ENCODE measurements at regions not wholly inside any gene's neighbourhood (a gene's known extent, or its start where the extent isn't known, plus 50 kb on each side); places are given as distances from the start of the nearest gene placed in this dataset.

GRCh38 chr5:176181271-176181855 lies 56.9 kb upstream of the SIMC1 start:
- TF ChIP-seq CTCF (IDR thresholded peaks at IDR 0.05) (no peak), POLR2A (IDR thresholded peaks at IDR 0.05) (no peak)
